HL-60 (cell line): ENCODE measurements at regions not wholly inside any gene's neighbourhood (a gene's known extent, or its start where the extent isn't known, plus 50 kb on each side); places are given as distances from the start of the nearest gene placed in this dataset.

Experiments used
- CTCF ChIP-seq: IDR thresholded peaks from one replicate; pipeline ENCODE4 v1.5.1; 2011; ENCODE audit warnings: low read length, control low read depth, inconsistent platforms; ENCODE audit not compliant: insufficient read depth
- GABPA ChIP-seq: IDR thresholded peaks from 2 replicates; pipeline ENCODE4 v1.6.1; 2012; ENCODE audit warnings: low read depth
- POLR2AphosphoS5 ChIP-seq: IDR thresholded peaks from 2 replicates; pipeline ENCODE4 v1.6.1; 2012; ENCODE audit warnings: low read depth
- REST ChIP-seq: IDR thresholded peaks from 2 replicates; pipeline ENCODE4 v1.6.1; 2012; ENCODE audit warnings: low read depth; ENCODE audit not compliant: insufficient replicate concordance

GRCh38 chr4:108430921-108431320 is 189.5 kb upstream of the RPL34 start:
- TF ChIP-seq REST (no peak), CTCF (no peak), POLR2AphosphoS5 (no peak), GABPA (no peak)
